Tibial nerve (tissue), 3 donors: ENCODE measurements at regions not wholly inside any gene's neighbourhood (a gene's known extent, or its start where the extent isn't known, plus 50 kb on each side); places are given as distances from the start of the nearest gene placed in this dataset.

Experiments used
- POLR2A ChIP-seq, 2 donors: fragments of 450-650 bp; IDR thresholded peaks; one replicate each; pipeline ENCODE4 v1.6.1; 2017; ENCODE audit warnings: antibody characterized with exemption in 2 of 2, mild to moderate bottlenecking in 2 of 2, moderate library complexity in 2 of 2
- TF ChIP-seq, protein P1 (sequence below), 5 experiments: fragments of 200-600 bp in 3 of 5; fragments of 450-650 bp in 2 of 5; sonication (generic) in 3 of 5; IDR thresholded peaks; one replicate each; pipeline ENCODE4 v1.5.1; 2016 to 2019; ENCODE audit warnings: antibody characterized with exemption in 5 of 5, mild to moderate bottlenecking in 3 of 5, moderate library complexity in 2 of 5

GRCh38 chr3:871651-872050 is 221.2 kb upstream of the CNTN6 start:
- TF ChIP-seq, protein P1, sequence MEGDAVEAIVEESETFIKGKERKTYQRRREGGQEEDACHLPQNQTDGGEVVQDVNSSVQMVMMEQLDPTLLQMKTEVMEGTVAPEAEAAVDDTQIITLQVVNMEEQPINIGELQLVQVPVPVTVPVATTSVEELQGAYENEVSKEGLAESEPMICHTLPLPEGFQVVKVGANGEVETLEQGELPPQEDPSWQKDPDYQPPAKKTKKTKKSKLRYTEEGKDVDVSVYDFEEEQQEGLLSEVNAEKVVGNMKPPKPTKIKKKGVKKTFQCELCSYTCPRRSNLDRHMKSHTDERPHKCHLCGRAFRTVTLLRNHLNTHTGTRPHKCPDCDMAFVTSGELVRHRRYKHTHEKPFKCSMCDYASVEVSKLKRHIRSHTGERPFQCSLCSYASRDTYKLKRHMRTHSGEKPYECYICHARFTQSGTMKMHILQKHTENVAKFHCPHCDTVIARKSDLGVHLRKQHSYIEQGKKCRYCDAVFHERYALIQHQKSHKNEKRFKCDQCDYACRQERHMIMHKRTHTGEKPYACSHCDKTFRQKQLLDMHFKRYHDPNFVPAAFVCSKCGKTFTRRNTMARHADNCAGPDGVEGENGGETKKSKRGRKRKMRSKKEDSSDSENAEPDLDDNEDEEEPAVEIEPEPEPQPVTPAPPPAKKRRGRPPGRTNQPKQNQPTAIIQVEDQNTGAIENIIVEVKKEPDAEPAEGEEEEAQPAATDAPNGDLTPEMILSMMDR (IDR thresholded peaks at IDR 0.05) = no peak
- TF ChIP-seq POLR2A (IDR thresholded peaks at IDR 0.05) = no peak
